HFF-Myc (cell line): ENCODE measurements at regions not wholly inside any gene's neighbourhood (a gene's known extent, or its start where the extent isn't known, plus 50 kb on each side); places are given as distances from the start of the nearest gene placed in this dataset.

ENCODE experiments used
- DNase-seq: peaks from one replicate; pipeline ENCODE4 v3.0.0-alpha.2; 2011; ENCODE audit warnings: low read depth; ENCODE audit errors: extremely low read depth
- H3K4me3 ChIP-seq: replicated peaks from 2 replicates; pipeline ENCODE4 v1.5.1; 2011; ENCODE audit warnings: low read depth, mild to moderate bottlenecking, control low read depth, low read length
- TF ChIP-seq, protein P1 (sequence below): IDR thresholded peaks from 2 replicates; pipeline ENCODE4 v1.5.1; 2012; ENCODE audit warnings: mild to moderate bottlenecking, low read depth, low read length, control low read depth; ENCODE audit errors: missing control alignments

DNA sequence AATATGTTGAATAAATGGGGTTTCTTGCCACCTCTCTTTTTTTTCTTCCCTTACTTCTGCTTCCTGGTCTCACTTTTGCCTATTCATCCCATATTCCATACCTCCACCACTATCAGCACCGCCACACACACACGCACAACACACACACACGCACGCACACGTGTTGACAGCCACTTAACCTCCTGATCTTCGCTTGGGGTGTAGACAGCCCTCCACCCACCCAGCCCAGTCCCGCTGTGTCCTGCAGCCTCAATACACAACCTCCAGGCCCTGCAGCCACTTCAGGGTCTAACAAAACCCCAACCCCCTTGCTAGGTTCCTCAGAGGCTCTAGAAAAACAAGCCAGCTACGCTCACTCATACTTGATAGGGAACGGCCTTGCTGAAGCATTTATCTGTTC lies 72.3 kb downstream of the LINC00237 start:
- TF ChIP-seq, protein P1, sequence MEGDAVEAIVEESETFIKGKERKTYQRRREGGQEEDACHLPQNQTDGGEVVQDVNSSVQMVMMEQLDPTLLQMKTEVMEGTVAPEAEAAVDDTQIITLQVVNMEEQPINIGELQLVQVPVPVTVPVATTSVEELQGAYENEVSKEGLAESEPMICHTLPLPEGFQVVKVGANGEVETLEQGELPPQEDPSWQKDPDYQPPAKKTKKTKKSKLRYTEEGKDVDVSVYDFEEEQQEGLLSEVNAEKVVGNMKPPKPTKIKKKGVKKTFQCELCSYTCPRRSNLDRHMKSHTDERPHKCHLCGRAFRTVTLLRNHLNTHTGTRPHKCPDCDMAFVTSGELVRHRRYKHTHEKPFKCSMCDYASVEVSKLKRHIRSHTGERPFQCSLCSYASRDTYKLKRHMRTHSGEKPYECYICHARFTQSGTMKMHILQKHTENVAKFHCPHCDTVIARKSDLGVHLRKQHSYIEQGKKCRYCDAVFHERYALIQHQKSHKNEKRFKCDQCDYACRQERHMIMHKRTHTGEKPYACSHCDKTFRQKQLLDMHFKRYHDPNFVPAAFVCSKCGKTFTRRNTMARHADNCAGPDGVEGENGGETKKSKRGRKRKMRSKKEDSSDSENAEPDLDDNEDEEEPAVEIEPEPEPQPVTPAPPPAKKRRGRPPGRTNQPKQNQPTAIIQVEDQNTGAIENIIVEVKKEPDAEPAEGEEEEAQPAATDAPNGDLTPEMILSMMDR, result no peak
- H3K4me3 ChIP-seq, result no peak overlapping the region
- no peak for DNase-seq

DNA sequence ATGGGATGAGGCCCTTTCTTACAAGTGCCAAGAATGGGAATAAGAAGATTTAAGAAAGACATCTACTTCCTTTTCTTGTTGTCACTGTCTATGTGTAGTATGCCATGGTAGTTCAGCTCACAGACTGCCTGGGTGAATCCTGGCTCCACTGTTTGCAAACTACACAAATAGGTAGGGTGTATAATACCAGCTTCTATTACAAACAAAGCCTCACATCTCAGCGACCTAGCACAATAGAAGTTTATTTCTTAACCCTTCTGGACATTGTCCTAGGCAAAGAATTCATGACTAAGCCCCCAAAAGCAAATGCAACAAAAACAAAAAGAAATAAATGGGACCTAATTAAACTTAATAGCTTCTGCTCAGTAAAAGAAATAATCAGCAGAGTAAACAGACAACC lies 74.5 kb downstream of the LINC00237 start:
- TF ChIP-seq, protein P1, result no peak
- DNase-seq, result no peak

DNA sequence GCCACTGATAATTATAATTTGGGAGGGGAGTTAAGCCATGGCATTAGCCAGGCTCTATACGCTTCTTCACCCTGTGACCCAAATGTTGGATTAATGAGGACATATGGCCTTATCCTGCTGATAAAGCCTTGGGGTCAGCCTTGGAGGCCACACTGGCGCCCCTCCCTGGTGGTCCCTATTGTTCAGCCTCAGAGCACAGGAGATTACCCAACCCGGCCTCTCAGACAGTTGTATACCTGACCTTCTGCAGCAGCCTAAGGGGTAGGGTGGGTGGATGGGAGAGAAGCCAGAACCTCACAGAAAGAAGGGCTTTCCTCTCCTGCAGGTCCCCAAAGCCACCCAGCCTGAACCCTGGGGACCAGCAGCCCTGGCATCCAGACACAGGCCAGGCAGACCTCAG lies 76.8 kb downstream of the LINC00237 start:
- no peak overlapping the region for H3K4me3 ChIP-seq
- TF ChIP-seq, protein P1, result no peak
- no peak for DNase-seq

More for the DNA sequence above, 74.5 kb downstream of the LINC00237 start:
- no peak overlapping the region for H3K4me3 ChIP-seq

GRCh38 chr20:21028921-21029320 lies 77.2 kb downstream of the LINC00237 start:
- no peak overlapping the region for H3K4me3 ChIP-seq
- TF ChIP-seq, protein P1, result no peak
- DNase-seq, result no peak

DNA sequence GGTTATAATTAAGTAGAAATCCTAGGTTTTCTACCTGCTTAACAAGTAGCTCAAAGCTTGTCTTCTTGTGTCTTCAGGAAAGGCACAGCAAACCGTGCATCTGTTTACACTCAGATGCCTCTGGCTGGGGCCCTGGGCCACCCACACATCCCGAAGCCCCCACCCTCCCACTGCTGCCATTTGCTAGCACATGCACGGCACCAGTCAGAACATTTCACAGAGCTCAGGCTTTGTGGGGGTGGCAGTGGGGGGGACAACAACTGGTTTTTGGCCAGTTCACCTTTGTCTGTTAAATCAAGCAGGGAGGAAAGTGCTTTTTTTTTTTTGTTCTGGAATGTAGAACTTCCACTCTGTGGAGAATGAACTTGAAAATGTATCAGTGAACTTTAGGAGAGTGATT lies 77.7 kb downstream of the LINC00237 start:
- TF ChIP-seq, protein P1, result no peak

DNA sequence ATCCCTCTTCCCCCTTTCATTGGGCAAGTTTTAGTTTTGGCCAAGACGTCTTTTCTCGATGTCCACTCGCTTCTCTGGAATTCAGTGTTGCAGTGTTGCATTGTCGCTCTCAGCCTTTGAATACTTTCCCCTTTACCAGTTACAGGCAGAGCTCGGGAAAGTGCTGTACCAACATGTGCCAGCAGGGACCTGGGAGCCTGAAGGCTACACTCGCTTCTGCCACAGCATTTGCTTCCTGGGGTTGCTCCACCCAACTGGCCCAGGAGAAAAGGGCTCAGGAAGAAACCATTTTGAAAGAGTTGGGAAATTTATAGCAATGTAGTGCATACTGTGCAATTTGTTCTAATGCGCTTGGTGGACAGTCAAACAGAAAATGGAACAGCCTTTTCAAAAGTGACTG lies 78.6 kb downstream of the LINC00237 start:
- H3K4me3 ChIP-seq, result no peak overlapping the region
- TF ChIP-seq, protein P1, result no peak
- DNase-seq, result no peak

More for the DNA sequence above, 77.7 kb downstream of the LINC00237 start:
- no peak overlapping the region for H3K4me3 ChIP-seq
- DNase-seq, result no peak

DNA sequence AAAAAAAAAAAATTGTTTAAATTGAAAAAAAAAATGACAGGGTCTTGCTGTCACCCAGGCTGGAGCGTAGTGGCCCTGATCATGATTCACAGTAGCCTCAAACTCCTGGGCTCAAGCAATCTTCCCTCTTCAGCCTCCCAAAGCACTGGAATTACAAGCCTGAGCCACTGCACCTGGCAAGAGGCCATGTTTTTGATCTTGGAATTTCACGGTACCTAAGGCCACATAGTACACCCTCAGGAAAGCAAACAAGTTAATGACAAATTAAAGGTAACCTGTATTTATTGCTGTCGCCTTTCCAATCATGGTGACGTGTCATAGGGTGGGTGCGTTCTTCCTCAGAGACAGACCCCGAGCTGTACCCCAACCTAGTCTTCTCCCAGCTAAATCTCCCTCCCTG lies 79.2 kb downstream of the LINC00237 start:
- TF ChIP-seq, protein P1, result no peak
- no peak for DNase-seq
- H3K4me3 ChIP-seq, result no peak overlapping the region
